GM18909 (cell line): ENCODE measurements at regions not wholly inside any gene's neighbourhood (a gene's known extent, or its start where the extent isn't known, plus 50 kb on each side); places are given as distances from the start of the nearest gene placed in this dataset.
"Not testable (repeated sequence)": the region's sequence is repeated elsewhere in the genome, so short reads cannot be mapped to it uniquely, and the experiment has no call there.

Source experiments
- ATAC-seq: cut with Tn5 transposase; IDR thresholded peaks from one replicate; pipeline ENCODE4 v1.9.1; 2021; ENCODE audit warnings: mild to moderate bottlenecking; ENCODE audit not compliant: unreplicated experiment, poor library complexity

DNA sequence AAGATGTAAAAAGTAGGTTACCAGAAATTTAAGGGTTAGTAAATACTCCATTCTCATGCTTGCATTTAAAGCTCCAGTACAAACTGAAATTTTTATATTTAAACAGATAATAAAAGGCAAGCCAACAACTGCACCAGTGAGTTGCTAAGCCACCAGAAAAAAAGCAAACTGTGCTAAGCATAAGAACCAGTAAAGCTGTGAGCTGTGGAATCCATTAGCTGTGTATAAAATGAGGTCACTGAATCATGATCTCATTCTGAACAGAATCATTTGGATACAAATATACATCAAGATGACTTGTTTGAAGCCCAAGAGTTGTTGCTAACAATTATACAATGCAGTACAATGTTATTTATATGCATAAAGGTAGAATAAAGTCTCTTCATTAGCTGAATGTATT lies 1312.2 kb downstream of the SI start:
- no peak for ATAC-seq

DNA sequence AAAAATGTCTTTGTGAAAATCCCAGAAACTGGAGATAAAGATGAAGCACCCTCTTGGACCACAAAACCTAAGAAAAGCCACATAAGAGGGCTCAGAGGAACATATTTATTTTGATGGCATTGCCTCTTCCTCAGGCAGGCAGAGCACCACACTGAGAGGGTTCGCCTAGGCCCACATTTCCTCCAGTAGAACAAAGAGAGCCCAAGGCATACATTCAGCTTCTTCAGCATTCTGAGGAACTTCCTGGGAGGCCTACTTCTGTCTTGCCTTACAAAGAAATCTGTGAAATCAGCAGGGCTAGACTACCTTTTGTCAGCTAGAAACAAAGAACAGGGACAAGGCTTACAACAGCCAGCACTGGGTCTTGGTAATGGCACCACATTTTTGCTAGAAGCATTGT lies 1325.3 kb downstream of the SI start:
- ATAC-seq = no peak

DNA sequence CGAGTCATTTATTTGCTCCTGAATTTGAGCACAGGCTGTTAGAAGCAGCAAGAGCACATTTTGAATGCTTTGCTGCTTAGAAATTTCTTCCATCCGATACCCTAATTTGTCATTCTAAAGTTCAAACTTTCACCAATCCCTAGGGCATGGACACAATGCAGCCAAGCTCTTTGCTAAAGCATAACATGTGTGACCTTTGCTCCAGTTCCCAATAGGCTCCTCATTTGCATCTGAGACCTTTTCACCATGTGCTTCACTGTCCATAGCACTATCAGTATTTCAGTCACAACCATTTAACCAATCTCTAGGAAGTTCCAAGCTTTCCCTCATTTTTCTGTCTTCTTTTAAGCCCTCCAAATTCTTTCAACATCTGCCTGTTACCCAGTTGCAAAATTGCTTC lies 1333.1 kb downstream of the SI start:
- ATAC-seq = no peak

DNA sequence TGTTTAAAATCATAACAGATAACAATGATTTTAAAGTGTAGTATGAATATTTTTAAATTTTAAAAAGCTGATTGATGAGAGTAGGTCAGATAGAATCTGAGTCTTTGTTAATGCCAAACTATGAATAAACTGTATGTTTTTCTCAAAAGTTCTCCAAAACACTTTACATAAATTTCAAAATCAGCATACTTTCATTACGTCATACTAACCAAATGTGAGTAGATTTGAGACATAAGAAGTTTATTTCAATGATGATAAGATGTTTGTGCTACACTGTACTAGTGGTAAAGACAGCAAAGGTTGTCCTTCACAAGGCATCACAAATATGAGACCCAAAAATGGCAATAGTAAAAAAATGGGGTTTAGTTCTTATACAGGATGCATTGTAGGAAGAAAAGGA lies 1342.9 kb downstream of the SI start:
- ATAC-seq = no peak

DNA sequence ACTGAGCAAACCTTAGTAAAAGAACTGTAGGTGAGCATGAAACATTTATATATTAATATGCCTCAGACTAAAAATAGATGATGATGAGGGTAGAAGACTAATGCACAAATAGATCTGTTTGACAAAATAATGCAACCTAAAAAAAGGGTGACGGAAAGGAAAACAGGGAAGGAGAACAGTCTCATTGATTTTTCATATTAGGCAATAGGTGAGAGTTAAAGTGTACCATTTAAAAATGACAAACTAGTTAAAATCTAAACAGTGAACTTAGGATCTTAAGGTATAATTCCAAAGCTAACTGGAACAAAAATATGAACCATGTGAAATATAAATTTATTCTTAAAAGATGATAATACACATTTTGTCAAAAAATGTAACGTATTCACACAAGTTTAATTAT lies 1347.6 kb downstream of the SI start:
- ATAC-seq = no peak

DNA sequence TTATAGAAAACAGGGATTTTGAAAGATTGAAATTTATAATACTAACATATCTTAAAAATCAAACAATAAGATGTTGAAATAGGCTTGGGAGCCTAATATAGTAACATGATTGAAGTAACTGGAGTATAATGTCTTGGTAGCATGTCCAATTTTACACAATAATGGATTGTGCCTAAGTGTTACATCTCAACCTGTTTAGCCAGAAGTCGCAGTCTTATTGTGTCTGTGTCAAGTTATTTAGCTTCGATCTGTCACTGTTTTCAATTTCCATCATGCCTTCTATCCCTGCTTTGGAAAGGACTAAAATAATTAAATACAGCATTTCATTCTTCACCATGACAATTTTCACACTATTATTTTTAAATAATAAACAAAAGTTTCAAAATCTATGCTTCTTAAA lies 1352.2 kb downstream of the SI start:
- no peak for ATAC-seq

DNA sequence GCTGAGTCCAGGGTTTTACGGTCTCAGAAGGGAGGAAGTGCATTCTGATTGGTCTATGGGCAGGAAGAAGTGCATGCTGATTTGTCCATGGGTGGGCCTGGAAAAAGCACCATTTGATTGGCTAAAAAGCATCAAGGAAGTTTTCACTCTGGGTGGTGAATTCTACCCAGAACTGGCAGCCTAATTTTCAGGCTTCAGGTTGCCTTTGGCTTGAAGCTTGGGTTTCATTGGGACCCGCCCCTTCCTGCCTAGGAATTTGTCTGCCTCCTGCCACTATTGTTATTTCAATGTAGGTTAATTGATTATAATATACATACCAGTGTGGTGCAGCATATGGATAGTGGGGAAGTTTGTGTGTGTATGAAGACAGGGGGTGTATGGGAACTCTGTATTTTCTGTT lies 1355.9 kb downstream of the SI start:
- ATAC-seq = no peak

DNA sequence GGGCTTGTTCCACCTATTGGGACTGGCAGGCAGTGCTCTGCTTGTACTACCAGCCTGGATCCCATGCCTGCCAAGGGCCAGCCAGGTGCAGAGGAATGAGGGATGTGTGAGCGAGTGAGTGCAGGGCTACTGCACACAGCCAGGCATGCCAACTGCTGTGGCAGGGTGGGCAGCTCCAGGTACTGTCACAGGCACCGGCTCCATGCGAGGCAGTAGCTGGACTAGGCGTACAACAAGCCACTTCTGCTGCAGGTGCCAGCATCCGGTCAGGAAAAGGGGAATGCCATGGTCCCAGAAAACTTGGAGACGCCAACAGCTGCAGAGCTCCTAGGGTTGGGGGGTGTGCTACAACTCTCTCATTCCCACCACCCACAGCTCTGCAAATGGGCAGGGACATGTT lies 1356.7 kb downstream of the SI start:
- ATAC-seq = no peak

DNA sequence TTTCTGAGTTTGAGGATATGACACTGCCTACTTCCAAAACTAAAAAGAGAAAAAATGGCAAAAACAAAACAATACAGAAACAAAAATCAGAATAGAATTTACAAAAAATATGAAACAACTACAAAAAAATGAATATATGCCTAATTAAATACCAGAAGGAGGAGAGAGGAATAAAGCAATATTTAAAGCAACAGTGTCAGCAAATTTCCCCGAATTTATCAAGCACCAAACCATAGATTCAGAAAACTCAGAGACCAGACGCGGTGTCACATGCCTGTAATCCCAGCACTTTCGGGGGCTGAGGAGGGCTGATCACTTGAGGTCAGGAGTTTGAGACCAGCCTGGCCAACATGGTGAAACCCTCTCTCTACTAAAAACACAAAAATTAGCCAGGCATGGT lies 1360.9 kb downstream of the SI start:
- ATAC-seq = no peak

DNA sequence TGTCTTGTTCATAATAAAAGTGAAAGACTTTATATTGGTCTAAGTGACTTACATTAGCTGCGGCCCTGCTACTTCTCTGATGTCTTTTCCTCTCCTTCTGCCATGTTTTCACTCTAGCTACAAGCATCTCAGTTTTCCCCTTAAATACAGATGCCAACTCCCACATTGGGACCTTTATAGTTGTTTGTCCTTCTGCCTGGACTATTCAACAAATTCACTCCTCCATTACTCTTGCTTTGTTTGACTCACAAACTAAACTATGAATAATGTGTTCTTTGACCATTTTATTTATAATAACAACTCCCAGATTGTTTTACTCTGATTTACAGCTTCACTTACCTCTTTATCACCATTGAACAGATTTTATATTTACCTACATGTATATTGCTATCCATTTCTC lies 1369.9 kb downstream of the SI start:
- ATAC-seq = no peak

DNA sequence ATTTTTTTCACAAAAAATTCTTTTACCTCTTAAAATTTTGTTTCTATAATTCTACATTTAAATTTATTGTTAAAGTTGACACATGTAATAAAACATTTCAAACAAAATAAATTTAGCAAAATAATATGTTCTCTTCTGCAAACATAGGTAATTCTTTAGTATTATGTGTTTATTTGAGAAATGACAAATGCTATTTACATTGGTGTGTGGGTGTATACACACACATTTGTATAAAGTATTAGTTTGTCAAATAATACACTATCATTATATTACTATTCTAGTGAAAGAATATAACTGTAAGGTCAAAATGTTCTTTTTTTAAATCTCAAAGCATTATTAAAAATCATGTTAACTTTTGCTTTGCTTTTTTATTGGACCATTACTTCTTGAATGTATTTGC lies 1370.6 kb downstream of the SI start:
- no peak for ATAC-seq

DNA sequence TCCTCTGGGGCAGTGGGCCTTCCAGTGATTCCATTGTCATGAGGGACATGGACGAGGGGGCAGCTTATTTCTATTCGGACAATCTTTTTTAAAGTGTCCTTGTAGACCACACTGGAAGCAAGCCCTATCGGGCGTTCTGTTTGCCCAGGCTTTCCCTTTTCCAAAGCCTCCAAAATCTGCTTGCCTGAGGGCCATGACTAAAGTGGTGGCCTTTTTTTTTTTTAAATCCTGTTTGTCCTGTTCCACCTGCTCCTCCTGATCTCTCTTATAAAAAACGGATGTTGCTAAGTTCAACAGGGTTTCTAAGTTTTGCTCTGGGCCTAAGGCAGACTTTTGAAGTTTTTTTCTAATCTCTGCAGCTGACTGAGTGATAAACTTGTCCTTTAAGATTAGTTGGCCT lies 1380.1 kb downstream of the SI start:
- not testable (repeated sequence) for ATAC-seq

DNA sequence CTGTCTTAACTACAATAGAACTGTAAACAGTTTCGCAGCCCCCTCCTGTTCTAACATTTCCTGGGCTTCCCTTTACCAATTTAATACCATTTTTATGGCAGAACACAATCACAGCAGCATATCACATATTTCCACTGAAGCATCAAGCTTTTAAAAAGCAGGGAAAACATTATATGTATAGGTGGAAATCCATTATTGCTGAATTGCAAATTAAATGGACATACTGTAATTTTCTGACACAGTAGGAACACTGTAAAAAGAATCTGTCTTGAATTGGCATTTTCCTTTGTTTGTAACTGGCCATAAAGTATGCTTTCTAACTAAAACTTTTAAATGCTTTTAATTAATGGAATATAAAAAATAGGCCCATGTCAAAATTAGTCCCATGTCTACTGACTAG lies 1385.8 kb downstream of the SI start:
- no peak for ATAC-seq

DNA sequence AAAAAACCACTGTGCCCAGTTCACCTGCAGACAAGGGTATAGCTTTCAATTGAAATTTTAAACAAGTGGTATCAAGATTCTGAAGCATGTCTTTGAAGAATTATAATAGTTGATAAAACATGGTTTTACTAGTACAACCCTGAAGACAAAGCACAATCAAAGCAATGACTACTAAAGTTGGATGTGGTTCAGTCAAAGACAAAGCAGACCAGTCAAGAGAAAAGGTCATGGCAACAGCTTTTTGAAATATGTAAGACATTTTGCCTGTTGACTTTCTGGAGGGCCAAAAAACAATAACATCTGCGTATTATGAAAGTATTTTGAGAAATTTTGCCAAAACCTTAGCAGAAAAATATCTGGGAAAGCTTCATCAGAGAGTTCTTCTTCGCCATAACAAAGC lies 1393.6 kb downstream of the SI start:
- no peak for ATAC-seq

DNA sequence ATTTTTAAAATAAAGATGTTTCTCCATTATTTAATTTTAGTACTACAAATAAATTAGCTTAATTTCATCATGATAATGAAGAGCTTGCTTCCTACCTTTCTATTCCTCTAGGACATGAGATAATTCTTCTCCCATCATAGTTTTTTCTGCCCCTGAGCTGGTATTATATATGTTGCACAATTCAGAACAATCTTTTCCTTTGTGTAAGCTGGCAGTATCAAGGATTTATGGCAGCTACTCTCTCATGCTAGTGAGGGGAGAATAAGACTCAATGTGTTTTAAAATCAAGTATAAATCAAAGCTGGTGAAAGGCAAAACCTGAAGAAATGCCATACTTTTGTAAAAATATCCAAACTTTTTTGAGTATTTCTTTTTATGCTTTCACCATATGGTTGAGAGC lies 1405.3 kb downstream of the SI start:
- ATAC-seq = no peak

DNA sequence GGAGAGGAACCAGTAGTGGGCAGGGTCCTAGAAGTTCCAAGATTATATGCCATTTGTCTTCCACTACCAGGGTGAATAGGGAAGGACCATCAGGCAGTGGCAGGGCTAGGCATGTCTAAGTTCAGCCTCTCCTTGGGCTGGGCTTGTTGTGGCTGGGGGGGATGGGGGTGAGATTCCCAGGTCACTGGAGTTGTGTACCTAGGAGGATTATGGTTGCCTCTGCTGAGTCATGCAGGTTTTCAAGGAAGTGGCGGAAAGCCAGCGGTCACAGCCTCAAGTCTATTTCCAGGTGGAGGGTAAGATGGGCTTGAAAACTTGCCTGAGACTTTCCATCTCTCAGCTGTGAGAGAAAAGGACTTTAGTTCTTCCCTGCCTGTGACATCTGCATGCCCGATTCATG lies 1407.1 kb downstream of the SI start:
- ATAC-seq = no peak

DNA sequence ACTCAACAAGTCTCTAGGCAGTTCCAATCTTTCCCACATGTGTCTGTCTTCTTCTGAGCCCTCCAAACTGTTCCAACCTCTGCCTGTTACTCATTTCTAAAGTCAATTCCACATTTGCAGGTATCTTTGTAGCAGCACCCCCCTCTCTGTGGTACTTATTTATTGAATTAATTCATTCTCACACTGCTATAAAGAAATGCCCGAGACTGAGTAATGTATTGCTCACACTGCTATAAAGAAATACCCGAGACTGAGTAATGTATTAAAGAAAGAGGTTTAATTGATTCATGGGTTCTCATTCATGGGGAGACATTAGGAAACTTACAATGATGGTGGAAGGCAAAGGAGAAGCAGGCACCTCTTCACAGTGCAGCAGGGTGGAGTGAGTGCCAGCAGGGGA lies 1413.8 kb downstream of the SI start:
- no peak for ATAC-seq

DNA sequence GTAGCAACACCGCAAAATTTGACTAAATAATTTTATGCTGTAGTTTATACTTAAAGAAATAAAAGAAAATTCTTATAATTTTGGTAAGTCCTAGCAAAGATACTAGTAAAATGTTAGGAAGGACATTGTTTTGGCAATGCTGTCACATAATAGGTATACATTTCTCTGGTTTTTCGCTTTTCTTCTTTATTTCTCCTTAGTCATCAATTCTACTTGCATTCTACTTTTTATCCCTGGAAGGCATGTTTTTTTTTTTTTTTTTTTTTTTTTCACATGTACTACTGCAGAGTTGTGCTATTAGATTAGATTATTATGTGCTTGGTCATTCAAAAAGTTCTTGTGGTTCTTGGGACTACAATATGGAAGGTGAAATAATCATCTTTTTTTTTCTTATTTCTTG lies 1421.2 kb downstream of the SI start:
- no peak for ATAC-seq

DNA sequence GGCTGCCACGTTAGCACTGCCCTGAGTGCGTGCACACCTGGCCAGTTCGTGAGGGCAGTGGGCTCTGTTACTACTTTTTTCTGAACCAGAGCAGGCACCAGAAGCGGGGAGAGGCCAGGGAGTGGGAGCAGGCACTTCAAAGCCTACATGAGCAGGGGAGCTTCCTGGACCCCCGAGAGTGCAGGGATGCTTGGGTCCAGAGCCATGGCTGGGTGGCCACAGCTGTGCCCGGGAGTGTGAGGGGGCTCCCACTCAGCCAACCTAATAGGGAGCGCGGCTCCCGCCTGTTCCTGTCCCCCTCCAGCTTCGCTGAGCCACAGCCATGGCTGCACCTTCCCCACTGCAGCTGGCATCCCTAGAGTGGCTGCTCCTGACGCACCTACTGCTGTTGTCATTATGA lies 1423.3 kb downstream of the SI start:
- no peak for ATAC-seq

DNA sequence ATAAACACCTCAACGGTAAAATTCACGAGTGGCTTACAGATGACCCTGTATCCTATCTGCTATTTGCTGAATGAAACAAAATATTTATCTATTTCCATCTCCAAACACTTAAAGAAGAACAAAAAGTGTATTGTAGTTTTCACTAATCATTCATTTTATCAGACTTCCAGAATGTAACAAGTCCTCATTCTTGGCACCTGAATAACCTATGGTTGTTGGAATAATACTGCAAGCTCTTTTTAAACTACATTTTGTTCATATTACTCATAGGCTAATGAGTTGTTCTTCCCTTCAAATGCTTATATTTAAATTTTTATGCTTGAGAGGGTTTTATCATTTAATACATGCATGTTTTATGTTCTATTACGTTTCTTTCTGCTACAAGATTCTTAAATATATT lies 1434.1 kb downstream of the SI start:
- ATAC-seq = no peak

DNA sequence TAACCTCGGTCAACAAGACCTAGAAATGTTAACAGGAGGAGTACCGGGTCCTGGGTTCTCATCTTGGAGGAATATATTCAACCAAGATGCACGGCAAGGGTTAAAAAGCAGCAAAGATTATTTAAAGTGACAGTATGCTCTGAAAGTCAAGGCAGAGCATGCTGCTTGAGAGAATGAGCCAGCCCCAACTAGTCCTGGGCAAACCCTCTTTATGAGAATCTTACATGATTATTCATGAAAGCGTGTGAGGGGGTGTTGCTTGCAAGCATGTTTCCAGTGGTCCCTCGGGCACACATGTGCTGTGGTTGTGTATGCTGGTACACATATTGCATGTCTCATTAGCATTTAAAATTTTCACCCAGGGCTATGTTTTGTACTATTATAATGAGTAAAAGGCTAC lies 1445.6 kb downstream of the SI start:
- ATAC-seq = no peak

DNA sequence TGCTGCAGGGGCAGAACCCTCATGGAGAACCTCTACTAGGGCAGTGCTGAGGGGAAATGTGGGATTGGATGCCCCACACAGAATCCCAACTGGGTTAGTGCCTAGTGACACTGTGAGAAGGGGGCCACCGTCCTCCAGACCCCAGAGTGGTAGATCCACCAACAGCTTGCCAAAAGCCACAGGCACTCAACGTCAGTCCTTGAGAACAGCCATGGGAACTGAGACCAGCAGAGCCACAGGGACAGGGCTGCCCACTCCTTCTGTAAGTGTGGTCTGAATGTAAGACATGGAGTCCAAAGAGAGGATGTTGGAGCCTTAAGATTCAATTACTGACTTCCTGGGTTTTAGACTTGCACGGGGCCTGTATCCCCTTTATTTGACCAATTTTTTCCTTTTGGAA lies 1451.5 kb downstream of the SI start:
- no peak for ATAC-seq

DNA sequence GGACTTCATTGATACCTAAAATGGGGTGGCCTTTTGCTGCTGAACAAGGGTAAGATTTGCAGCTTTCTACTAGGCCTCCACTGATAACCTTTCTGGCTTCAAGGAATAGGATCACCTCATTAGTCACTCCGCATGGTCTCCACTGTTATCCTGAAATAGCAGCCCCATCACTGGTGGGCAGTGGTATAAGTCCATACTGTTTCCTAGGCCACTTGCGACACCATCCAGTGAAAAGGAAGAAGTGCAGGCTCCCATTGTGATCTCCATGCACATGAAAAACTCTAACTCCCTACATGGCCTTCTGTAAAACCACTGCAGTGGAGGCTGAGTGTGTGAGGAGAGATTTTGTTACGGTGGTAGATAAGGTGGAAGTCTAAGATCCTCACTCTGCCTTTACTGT lies 1455.9 kb downstream of the SI start:
- no peak for ATAC-seq

DNA sequence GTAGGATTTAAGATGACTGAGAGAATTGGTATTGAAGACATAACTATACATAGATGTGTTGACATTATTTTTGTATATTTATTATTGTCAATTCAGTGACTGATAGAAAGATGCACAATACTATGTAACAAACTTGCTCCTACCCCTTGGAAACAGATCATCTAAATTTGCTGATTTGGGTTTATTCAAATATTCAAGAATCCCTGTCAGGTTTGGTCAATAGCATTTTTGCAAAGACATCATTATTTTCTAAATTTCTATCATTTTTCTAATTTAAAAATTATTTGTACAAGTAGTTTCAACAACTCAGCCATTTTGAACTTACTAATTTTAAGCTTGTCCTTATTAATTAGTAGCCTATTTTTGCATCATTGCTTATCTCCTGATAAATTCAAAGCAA lies 1463.4 kb downstream of the SI start:
- ATAC-seq = no peak
